Effector CD8-positive, alpha-beta T cell (primary cell): ENCODE measurements at regions not wholly inside any gene's neighbourhood (a gene's known extent, or its start where the extent isn't known, plus 50 kb on each side); places are given as distances from the start of the nearest gene placed in this dataset.

Source experiments
- DNase-seq: peaks from one replicate; lab custom pipeline; 2025; lab: John Stamatoyannopoulos, UW

DNA sequence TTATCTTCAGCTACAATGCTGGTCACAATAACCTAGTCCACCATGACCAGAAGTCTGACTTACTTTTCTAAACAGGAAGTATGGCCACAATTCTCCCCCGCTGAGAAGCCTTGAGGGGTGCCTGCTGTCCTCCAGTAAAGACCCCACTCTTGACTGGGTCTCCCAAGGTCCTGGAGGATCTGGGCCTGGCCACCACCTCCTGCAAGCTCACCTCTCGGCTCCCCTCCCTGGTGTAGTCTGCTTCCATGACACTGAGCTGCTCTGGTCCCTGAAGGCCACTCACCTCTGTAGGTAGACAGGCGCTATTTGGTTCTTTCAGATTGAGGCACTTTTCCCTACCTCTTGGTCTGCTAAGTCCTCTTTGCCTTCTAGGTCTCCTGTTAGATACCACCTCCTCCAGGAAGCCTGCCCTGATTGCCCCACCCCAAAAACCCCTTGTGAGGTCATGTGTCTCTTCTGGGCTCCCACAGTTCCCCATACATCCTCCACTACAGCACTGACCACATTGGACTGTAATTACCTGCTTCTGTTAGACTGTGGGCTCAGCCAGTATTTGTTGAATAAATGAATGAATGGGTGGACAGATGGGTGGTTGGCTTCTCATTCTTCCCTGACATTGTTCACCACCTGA, 62.6 kb upstream of the IER5L start:
- no peak for DNase-seq

DNA sequence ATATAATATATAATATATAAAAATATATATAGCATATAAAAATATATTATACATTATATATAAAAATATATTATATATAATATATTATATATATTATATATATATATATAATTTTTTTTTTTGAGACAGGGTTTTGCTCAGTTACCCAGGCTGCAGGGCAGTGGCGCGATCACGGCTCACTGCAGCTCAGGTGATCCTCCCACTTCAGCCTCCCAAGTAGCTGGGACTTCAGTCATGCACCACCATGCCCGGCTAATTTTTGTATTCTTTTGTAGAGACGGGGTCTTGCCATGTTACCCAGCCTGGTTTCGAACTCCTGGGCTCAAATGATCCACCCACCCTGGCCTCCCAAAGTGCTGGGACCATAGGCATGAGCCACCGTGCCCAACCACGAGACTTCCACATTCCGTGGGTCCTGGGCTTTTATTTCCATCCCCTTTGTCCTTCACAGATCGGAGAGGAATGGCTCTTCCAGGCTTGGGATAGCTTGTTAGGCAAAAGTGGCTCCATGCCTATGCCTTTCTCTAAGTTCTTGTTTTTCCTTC, 62.0 kb upstream of the IER5L start:
- no peak for DNase-seq

- DNase-seq, result no peak
Measured at GRCh38 chr9:129237803-129238202, 59.7 kb upstream of the IER5L start.

DNA sequence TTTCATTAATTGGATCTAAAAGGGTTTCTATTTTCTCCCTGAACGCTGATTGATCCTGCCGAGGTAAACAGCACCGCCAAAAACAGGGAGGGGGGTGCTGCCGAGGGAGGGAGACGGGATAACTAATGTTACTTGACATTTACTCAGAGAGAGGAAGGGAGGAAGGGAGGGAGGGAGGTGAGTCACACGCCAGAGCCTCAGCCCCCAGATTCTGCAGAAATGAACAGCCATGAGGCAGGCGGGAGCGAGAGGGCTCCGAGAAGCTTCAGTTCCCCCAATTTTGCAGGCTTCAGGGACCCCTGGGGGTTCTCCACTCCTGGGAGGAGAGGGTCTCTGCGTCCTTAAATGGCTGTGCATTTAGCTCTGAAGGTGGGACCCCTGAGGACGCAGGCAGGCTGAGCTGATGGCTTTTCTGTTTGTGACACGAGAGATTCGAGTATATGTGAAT, 59.1 kb upstream of the IER5L start:
- peak; percentile 5 for DNase-seq

DNA sequence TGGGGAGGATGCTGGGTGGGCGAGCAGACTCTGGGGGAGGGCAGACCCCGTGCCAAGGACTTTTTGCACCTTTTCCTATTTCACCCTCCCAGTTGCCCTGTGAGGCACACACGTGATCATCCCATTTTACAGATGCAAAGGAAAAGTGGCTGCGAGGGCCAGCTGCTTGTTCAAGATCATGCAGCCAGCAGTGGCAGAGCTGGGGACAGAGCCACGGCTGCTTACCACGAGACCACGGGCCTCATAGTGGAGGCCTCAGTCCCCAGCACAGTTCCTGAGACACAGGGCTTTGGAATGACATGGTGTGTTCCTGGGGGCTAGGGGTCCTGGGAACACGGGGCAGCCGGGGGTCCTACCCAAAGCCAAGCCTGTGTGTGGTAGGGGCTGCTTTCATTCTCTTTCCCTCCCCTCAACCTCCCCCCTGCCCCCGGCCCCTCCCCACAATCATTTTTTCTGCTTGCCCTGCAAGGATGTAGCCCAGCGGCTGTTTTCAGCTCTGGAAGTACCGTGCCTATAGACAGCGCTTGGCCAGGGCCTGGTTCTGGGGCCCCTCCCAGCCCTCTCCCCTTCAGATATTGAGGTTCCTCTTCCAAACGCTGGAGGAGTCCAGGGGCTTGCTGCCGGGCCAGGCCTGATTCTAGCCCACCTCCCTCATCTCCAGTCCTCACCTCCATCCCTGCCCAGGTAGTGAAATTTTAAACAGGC, 58.5 kb upstream of the IER5L start:
- DNase-seq, result no peak

DNA sequence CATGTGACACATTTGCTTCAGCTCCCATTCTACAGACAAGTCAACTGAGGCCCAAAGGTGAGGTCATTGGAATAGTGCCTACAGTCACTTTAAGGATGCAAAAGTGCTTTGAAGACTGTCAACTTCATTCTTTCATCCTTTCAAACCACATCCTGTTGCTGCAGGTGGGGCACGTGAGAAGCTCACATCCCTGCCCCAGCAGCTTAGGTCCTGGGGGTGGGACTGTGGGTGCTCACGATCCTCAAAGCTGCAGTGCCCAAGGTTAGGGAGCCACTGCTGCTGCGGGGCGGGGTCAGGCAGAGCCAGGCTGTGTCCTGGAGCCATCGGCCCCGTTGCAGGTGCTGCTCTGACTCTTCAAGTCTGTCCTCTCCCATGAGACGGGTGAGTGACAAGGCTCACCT, 57.9 kb upstream of the IER5L start:
- DNase-seq, result peak; percentile 50

GRCh38 chr9:129235041-129235930, 57.2 kb upstream of the IER5L start:
- no peak for DNase-seq

GRCh38 chr9:129234491-129234890, 56.4 kb upstream of the IER5L start:
- DNase-seq, result no peak

DNA sequence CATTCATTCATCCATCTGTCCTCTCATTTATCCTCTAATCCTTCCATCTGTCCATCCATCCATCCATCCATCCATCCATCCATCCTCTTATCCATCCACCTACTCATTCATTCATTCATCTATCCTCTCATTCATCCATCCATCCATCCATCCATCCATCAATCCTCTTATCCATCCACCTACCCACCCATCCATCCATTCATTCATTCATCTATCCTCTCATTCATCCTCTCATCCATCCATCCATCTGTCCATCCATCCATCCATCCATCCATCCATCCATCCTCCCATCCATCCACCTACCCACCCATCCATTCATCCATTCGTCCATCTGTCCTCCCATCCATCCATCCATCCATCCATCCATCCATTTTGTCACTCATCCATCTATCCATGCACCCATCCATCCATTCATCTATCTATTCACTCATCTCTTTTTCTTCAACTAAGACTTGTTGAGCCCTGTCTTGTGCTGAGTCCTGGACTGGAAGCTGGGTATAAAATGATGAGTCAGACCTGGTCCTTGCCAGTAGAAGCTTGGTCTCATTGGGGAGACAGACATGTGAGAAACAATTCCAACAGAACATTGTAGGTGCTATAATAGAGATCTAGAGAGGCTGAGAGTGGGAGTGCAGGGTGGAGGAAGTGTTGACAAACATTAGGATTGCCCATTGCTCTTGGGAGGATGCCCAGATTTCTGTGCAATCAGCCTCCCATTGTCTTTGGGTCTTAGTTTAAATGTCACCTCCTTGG, 55.0 kb upstream of the IER5L start:
- DNase-seq, result no peak

- DNase-seq, result no peak
Measured at GRCh38 chr9:129231759-129232158, 53.7 kb upstream of the IER5L start.

DNA sequence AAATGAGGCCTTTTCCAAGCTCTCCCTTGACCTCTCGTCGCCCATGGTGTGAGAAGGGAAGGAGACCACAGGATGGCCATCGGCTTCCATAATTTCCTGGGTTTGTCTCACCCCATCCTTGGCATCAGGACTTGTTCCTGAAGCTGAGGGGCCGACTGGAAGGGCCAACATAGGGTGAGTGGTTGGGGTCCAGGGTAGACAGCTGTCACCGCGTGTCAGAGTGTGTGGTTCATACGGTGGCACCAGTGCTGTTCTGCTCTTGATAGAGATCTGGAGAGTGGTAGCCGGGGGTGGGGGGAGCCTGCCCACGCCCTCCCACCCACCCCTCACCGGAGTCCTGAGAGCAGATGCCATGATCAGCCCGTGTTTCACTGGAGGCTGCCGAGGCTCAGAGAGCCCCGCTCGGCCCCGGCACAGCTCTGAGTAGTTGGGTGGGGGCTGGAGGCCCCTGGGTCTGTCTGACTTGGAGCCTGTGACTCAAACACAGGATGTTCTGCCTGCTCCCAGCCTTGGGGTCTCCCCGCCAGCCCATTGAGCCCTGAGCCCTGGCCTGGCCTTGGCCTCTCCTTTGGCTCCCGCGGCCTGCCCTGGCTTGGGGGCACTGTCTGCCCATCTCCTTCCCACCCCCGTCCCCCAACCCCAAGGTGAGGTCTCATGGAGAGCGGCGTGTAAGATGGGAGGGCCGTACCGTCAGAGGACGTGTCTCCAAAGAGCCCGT, 53.1 kb upstream of the IER5L start:
- DNase-seq, result no peak

DNA sequence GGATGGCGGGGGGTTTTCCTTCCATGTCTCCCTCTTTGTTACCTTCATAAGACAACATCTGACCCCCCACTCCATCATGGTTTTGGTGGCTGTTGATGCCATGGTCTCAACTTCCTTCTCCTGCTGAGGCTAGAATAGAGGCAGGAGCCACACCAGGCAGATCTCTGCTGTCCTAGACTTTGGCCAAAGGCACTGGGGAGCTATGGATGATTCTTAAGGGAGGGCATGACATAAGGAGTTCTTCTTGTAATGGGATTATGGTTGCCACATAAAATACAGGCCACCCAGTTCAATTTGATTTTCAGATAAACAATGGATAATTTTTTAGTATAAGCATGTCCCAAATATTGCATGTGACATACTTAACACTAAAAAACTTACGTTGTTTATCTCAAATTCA, 52.2 kb upstream of the IER5L start:
- DNase-seq, result no peak
